GM18858 (cell line): ENCODE measurements at regions not wholly inside any gene's neighbourhood (a gene's known extent, or its start where the extent isn't known, plus 50 kb on each side); places are given as distances from the start of the nearest gene placed in this dataset.
"Not testable (repeated sequence)": the region's sequence is repeated elsewhere in the genome, so short reads cannot be mapped to it uniquely, and the experiment has no call there.

Experiments used
- ATAC-seq: cut with Tn5 transposase; IDR thresholded peaks from one replicate; pipeline ENCODE4 v1.9.1; 2021; ENCODE audit not compliant: unreplicated experiment

DNA sequence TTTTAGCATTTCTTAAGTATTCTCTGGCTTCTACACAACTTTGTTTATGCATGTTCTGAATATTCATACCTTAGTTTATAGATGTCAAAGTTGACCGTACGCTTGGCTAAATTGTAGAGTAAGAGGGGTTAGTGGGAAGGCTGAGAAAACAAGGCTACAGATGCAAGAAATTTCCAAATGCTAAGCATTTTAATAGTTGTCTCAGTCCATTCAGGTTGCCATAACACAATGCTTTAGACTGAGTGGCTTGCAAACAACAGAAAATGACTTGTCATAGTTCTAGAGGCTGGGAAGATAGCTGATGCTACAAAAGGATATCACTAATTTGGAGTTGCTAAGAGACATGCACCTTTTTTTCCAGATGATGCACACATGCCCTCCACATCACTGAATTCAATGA, 53.0 kb upstream of the C1QTNF3 start:
- not testable (repeated sequence) for ATAC-seq

DNA sequence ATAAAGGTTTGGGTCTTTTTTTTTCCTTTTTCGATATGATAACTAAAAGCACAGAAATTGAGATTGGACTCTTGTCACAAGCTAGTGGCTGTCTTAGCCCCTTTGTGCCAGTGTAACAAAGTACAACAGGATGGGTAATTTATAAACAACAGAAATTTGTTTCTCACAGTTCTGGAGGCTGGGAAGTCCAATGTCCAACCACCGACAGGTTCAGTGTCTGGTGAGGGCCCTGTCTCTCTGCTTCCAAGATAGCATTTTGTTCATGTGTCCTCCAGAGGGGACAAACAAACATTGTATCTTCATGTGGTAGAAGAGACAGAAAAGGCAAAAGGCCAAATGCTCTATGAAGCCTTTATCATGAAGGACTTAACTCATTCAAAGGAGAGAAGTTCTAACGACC, 56.9 kb upstream of the C1QTNF3 start:
- ATAC-seq: not testable (repeated sequence)

DNA sequence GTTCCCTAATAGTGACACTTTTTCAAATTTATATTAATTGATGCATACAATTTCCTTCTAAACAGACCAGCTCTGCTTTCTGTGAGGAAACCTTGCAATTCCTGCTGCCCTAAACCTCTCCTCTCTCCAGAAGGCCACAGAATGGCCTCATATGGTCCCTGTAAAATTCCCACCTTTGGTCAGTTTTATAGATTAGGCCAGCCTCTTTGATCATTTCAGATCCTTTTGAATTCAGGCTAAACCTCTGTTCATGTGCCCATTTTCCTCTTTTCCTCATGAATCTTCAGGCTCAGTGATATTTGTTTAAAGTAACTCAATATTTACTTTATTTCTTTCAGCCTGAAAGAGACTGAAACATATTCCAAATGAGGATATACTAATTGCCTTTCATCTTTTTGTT, 58.6 kb upstream of the C1QTNF3 start:
- ATAC-seq: not testable (repeated sequence)

DNA sequence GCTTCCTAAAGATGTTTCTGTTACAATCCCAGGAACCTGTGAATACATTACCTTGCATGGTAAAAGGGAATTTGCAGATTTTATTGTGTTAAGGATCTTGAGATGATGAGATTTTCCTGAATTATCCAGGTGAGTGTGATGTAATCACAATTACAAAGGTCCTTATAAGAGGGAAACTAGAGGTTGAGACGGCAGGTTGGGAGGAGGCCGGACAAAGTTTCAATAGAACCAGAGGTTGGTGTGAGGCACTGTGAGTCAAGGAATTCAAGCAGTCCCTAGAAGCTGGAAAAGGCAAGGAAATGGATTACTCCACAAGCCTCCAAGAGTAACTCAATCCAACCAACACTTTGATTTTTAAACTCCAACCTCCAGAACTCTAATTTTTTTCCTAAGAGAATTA, 65.9 kb upstream of the C1QTNF3 start:
- not testable (repeated sequence) for ATAC-seq

- ATAC-seq: not testable (repeated sequence)
These were observed 81.3 kb upstream of the C1QTNF3 start for GRCh38 chr5:34124280-34124679.

- peak; percentile 93 for ATAC-seq
These were observed 82.3 kb upstream of the C1QTNF3 start for GRCh38 chr5:34125354-34125753.

GRCh38 chr5:34126741-34127140, 83.7 kb upstream of the C1QTNF3 start:
- ATAC-seq: not testable (repeated sequence)

GRCh38 chr5:34127818-34128217, 84.8 kb upstream of the C1QTNF3 start:
- ATAC-seq: not testable (repeated sequence)

GRCh38 chr5:34128890-34129289, 85.9 kb upstream of the C1QTNF3 start:
- ATAC-seq: not testable (repeated sequence)

DNA sequence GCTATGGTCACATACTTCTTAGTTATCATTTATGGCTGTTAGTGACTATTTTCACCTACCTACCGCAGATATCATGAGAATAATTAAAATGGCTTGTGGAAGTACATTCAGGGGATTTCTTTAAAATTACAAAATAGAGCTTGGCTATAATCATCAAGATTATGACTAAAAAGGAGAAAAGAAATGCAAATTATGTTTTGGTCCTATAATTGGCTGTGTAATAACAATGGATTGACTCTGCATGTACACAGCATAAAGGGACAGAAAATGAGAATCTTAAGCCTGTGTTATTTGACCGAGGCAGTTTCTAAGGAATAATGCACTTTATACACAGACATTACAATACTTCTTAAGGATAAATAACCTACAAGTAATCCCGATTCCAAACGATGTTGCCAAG, 112.0 kb upstream of the C1QTNF3 start:
- not testable (repeated sequence) for ATAC-seq

- ATAC-seq: not testable (repeated sequence)
These were observed 113.8 kb upstream of the C1QTNF3 start for GRCh38 chr5:34156703-34157414.

GRCh38 chr5:34160904-34161303, 117.9 kb upstream of the C1QTNF3 start:
- not testable (repeated sequence) for ATAC-seq

DNA sequence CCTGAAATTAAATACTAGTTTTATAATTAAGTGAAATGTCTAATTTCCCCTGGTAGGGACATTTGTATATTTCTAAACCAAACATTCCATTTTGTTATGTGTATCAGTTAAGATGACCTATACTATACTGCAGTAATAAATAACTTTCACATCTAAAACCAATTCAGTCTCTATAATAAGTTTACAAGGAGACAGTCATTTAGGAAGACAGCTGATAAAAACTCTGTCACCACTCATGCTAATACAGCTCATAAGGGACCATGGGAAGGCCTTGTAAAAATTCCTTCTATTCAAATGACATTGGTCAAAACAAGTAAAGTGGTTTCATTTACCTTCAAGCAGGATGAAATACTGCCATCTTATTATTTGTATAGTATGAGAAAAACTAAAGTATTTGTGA, 128.4 kb upstream of the C1QTNF3 start:
- ATAC-seq: not testable (repeated sequence)

DNA sequence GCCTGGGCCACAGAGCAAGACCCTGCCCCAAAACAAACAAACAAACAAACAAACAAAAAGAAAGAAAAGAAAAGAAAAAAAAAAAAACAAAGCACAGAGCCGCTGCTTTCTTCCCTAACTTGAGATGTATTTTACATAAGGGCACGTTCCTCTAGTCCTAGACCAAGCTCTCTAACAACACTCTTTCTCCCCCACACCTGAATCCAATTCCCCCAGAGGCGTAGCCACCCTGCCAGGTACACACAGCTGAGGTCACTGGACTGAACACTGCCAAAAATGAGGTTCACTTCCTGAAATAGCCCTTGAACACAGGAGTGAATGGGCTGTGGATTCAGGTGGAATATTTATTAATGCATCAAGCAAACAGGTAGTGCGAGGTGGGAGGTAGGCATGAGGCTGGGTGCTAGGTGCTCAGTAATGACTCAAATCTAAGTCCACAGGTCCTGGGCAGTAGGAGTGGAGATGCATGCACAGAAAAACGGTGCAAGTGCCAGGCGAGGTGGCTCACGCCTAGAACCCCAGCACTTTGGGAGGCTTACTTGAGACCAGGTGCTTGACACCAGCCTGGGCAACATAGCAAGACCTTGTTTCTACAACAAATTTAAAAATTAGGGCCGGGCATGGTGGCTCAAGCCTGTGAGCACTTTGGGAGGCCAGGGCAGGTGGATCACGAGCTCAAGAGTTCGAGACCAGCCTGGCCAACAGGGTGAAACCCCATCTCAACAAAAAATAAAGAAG, 136.6 kb upstream of the C1QTNF3 start:
- ATAC-seq: not testable (repeated sequence)

DNA sequence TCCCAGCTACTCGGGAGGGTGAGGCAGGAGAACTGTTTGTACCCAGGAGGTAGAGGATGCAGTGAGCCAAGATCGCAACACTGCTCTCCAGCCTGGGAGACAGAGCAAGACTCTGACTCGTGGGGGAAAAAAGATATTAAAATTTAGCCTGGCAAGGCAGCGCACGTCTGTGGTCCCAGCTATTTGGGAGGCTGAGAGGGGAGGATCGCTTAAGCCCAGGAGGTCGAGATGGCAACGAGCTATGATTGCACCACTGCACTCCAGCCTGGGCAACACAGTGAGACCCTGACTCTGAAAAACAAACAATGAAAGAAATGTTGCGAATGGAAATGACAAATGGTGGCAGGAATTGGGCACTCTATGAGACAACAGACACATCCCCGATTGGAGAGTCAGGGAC, 137.2 kb upstream of the C1QTNF3 start:
- not testable (repeated sequence) for ATAC-seq

- not testable (repeated sequence) for ATAC-seq
These were observed 138.1 kb upstream of the C1QTNF3 start for GRCh38 chr5:34180940-34181614.

DNA sequence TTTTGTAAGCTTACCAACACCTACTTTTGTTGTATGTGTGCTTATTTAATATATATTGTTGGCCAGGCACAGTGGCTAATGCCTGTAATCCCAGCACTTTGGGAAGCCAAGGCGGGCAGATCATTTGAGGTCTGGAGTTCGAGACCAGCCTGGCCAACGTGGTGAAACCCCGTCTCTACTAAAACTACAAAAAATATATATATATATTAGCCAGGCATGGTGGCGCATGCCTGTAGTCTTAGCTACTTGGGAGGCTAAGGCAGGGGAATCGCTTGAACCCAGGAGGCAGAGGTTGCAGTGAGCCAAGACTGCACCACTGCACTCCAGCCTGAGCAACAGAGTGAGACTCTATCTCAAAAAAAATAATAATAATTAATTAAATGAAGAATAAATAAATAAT, 142.0 kb upstream of the C1QTNF3 start:
- not testable (repeated sequence) for ATAC-seq

DNA sequence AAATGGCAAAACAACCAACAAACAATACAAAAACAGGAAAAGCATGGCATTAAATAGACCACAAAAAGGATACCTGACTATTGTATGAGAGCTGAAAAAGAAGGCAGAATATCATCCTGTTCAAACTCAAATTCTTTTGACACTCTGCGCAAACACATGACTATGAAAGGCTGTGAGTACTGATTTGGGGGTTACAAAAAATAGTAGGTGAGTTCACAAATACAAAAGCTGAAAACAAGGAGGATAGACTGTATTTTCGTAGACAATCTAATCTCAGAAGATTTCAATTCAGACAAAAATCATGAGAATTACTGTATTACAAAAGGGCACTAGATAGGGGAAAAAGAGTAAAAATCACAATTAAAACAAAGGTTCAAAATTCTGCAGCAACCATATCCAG, 142.6 kb upstream of the C1QTNF3 start:
- ATAC-seq: not testable (repeated sequence)

DNA sequence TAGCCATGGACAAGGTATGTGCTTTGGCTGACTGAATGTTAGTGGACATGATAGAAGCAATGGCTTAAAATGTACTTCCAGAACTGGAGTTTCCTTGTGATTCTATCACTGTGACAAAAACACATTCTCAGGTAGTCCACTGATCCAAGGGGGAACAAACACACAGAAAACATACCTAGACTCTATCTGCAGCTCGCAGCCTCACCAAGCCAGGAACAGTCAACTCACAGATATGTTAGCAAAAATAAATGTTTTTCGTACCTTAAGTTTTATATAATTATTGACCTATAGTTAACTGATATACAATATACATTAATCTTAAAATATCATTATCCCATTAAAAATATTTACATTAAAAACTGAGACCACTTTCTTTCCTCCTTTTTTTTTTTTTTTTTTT, 143.1 kb upstream of the C1QTNF3 start:
- not testable (repeated sequence) for ATAC-seq

DNA sequence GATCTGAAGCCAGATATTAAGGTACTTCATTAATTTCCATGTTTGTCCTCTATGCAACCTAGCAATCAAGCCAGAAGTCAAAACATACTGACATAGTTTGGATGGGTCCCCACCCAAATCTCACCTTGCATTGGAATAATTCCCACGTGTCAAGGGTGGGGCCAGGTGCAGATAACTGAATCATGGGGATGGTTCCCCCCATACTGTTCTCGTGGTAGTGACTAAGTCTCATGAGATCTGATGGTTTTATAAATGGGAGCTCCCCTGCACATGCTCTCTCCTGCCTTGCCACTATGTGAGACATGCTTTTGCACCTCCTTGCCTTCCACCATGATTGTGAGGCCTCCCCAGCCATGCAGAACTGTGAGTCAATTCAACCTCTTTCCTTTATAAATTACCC, 143.9 kb upstream of the C1QTNF3 start:
- ATAC-seq: not testable (repeated sequence)

DNA sequence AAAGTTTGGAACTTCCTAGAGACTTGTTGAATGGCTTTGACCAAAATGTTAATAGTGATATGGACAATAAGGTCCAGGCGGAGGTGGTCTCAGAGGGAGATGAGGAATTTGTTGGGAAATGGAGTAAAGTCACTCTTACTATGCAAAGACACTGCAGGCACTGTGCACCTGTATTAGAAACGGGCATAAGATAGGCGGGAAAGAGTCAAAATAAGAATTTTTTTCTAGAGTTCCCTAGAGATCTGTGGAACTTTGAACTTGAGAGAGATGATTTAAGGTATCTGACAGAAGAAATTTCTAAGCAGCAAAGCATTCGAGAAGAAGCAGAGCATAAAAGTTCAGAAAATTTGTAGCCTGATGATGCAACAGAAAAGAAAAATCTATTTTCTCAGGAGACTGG, 144.4 kb upstream of the C1QTNF3 start:
- not testable (repeated sequence) for ATAC-seq
